HepG2 (cell line): ENCODE measurements at regions not wholly inside any gene's neighbourhood (a gene's known extent, or its start where the extent isn't known, plus 50 kb on each side); places are given as distances from the start of the nearest gene placed in this dataset.

Source experiments
- ATAC-seq: fragments of 200-7000 bp; cut with Tn5 transposase; 3 replicates; pipeline ENCODE4 v1.9.1; 2020; ENCODE audit warnings: mild to moderate bottlenecking, moderate library complexity
- BruUV-seq: library from RNA; stranded (reverse); fragments of 400-500 nt; replicated peaks from 2 replicates; lab custom pipeline; 2021; lab: Mats Ljungman, UMichigan
- CTCF ChIA-PET: fragments of 300-600 bp; formaldehyde crosslinking; extraction: SDS; loops from one replicate; lab custom pipeline; 2021; ENCODE audit warnings: low total read pairs, inconsistent platforms, low intra/inter-chr PET ratio; lab: Yijun Ruan, JAX
- POLR2A ChIA-PET: fragments of 350-600 bp; sonication (Branson Sonifier 250); formaldehyde crosslinking; loops from one replicate; lab custom pipeline; 2020; ENCODE audit warnings: antibody characterized with exemption, inconsistent platforms; lab: Yijun Ruan, JAX
- DNase-seq: peaks from one replicate; pipeline ENCODE4 v3.0.0-alpha.2; 2015; ENCODE audit warnings: low spot score
- FAIRE-seq: peaks from 3 replicates; lab custom pipeline; 2011; peaks lifted over from hg19 to GRCh38; lab: Jason Lieb, UNC
- H2AFZ ChIP-seq: one replicate; pipeline ENCODE4 v1.6.1; 2011; ENCODE audit warnings: low read length, inconsistent platforms
- H3K27ac ChIP-seq: fragments of 300-600 bp; 3 replicates; pipeline ENCODE4 v1.8.0; 2011; ENCODE audit warnings: mixed run types, mild to moderate bottlenecking, mixed read lengths, low read length, inconsistent platforms; ENCODE audit not compliant: insufficient read depth; ENCODE audit errors: extremely low read length
- H3K27me3 ChIP-seq, 2 experiments: fragments of 200-600 bp in 1 of 2; 2 replicates in 1 of 2; 3 replicates in 1 of 2; pipeline versions ENCODE4 v1.6.0 to v1.8.0; 2011; ENCODE audit warnings: low read length in 2 of 2, mild to moderate bottlenecking in 2 of 2, moderate library complexity in 2 of 2, inconsistent platforms in 1 of 2; ENCODE audit not compliant: insufficient read depth in 2 of 2, control insufficient read depth in 1 of 2
- H3K36me3 ChIP-seq, 2 experiments: fragments of 200-600 bp in 1 of 2; replicated peaks in 1 of 2; 2 replicates in 1 of 2; 3 replicates in 1 of 2; pipeline versions ENCODE4 v1.5.1 to v1.8.0; 2011; ENCODE audit warnings: low read length in 2 of 2, inconsistent platforms in 1 of 2; ENCODE audit not compliant: insufficient read depth in 2 of 2, control insufficient read depth in 1 of 2
- H3K4me1 ChIP-seq: 2 replicates; pipeline ENCODE4 v1.5.1; 2012; ENCODE audit warnings: low read length, inconsistent platforms; ENCODE audit not compliant: insufficient read depth
- H3K4me2 ChIP-seq: 2 replicates; pipeline ENCODE4 v1.6.0; 2011; ENCODE audit warnings: low read depth, low read length, inconsistent platforms
- H3K4me3 ChIP-seq, 3 experiments: fragments of 200-600 bp in 1 of 3; sonication (generic), shearing (Covaris generic) in 1 of 3; replicated peaks in 1 of 3; 2 replicates each; pipeline ENCODE4 v1.5.1; 2011 to 2016; ENCODE audit warnings: low read length in 3 of 3, inconsistent platforms in 2 of 3, low read depth in 2 of 3, mild to moderate bottlenecking in 2 of 3, control low read depth in 1 of 3, mixed read lengths in 1 of 3; ENCODE audit not compliant: insufficient read depth in 1 of 3
- H3K79me2 ChIP-seq: one replicate; pipeline ENCODE4 v1.6.1; 2011; ENCODE audit warnings: low read length, inconsistent platforms; ENCODE audit not compliant: insufficient read depth
- H3K9ac ChIP-seq: 2 replicates; pipeline ENCODE4 v1.6.0; 2011; ENCODE audit warnings: mild to moderate bottlenecking, low read depth, low read length, inconsistent platforms; ENCODE audit not compliant: insufficient read depth
- H3K9me3 ChIP-seq: 2 replicates; pipeline ENCODE4 v1.5.1; 2012; ENCODE audit warnings: mild to moderate bottlenecking, low read length
- H4K20me1 ChIP-seq: 2 replicates; pipeline ENCODE4 v1.6.0; 2011; ENCODE audit warnings: inconsistent platforms, mild to moderate bottlenecking, low read length, moderate library complexity; ENCODE audit not compliant: insufficient read depth
- ELF3 ChIP-seq: IDR thresholded peaks from 2 replicates; pipeline ENCODE4 v1.6.1; 2016; ENCODE audit warnings: missing genetic modification reagents, missing compliant biosample characterization
- NR2F1 ChIP-seq, 2 experiments: fragments of 450-650 bp in 1 of 2; formaldehyde crosslinking in 1 of 2; IDR thresholded peaks; 2 replicates each; pipeline versions ENCODE4 v1.5.0 to v1.6.1; 2016 to 2020; ENCODE audit warnings: mild to moderate bottlenecking in 1 of 2, missing compliant biosample characterization in 1 of 2, missing genetic modification reagents in 1 of 2, moderate library complexity in 1 of 2
- PAF1 ChIP-seq: IDR thresholded peaks from 2 replicates; pipeline ENCODE4 v1.6.1; 2016; ENCODE audit warnings: missing genetic modification reagents, missing compliant biosample characterization
- RXRA ChIP-seq: sonication (generic); formaldehyde crosslinking; IDR thresholded peaks from 2 replicates; pipeline ENCODE4 v1.5.1; 2020; ENCODE audit warnings: missing genetic modification reagents
- SKI ChIP-seq: fragments of 450-650 bp; IDR thresholded peaks from one replicate; pipeline ENCODE4 v1.6.1; 2018; ENCODE audit warnings: mild to moderate bottlenecking; ENCODE audit not compliant: partially characterized antibody
- SP5 ChIP-seq: IDR thresholded peaks from 2 replicates; pipeline ENCODE4 v1.6.1; 2016; ENCODE audit warnings: low read depth, borderline replicate concordance
- U2AF2 ChIP-seq: fragments of 200-400 bp; formaldehyde crosslinking; IDR thresholded peaks from 2 replicates; pipeline ENCODE4 v1.6.1; 2017; ENCODE audit warnings: low read depth, mild to moderate bottlenecking, low read length
- ZNF263 ChIP-seq: sonication (generic); formaldehyde crosslinking; IDR thresholded peaks from 2 replicates; pipeline ENCODE4 v1.4.0; 2020; ENCODE audit warnings: missing genetic modification reagents
- ZNF282 ChIP-seq: fragments of 450-650 bp; IDR thresholded peaks from 2 replicates; pipeline ENCODE4 v1.6.1; 2018; ENCODE audit not compliant: partially characterized antibody
- ZNF430 ChIP-seq: sonication (generic); formaldehyde crosslinking; IDR thresholded peaks from 2 replicates; pipeline ENCODE4 v1.9.0; 2021; ENCODE audit warnings: mild to moderate bottlenecking, missing genetic modification reagents
- ZNF451 ChIP-seq: sonication (generic); formaldehyde crosslinking; IDR thresholded peaks from 2 replicates; pipeline ENCODE4 v1.5.0; 2020; ENCODE audit warnings: mild to moderate bottlenecking, missing genetic modification reagents
- ZNF761 ChIP-seq: sonication (generic); formaldehyde crosslinking; conservative IDR thresholded peaks from 2 replicates; pipeline ENCODE4 v1.4.0; 2020; ENCODE audit warnings: mild to moderate bottlenecking, missing genetic modification reagents
- ZNF781 ChIP-seq: sonication (generic); formaldehyde crosslinking; IDR thresholded peaks from 2 replicates; pipeline ENCODE4 v1.5.1; 2020; ENCODE audit warnings: borderline replicate concordance, mild to moderate bottlenecking, missing genetic modification reagents; ENCODE audit errors: not compliant biosample characterization
- in situ Hi-C: cut with HindIII; loops from 2 replicates; pipeline ENCODE4 v1.10.0; 2017; ENCODE audit warnings: low pct_unique_long_range_greater_than_20kb; ENCODE audit not compliant: extremely low pct_ligation_motif_present
- intact Hi-C: fragments of 100-400 bp; cut with micrococcal nuclease; formaldehyde crosslinking; loops from one replicate; pipeline ENCODE4 v1.10.0; 2022; ENCODE audit not compliant: unreplicated experiment
- TF ChIP-seq, protein P1 (sequence below): sonication (generic); formaldehyde crosslinking; IDR thresholded peaks from 2 replicates; pipeline ENCODE4 v1.4.0; 2020; ENCODE audit warnings: missing genetic modification reagents
- TF ChIP-seq, protein P2 (sequence below): sonication (generic); formaldehyde crosslinking; IDR thresholded peaks from 2 replicates; pipeline ENCODE4 v1.5.0; 2020; ENCODE audit warnings: missing genetic modification reagents
- TF ChIP-seq, protein P3 (sequence below): sonication (generic); formaldehyde crosslinking; IDR thresholded peaks from 2 replicates; pipeline ENCODE4 v1.5.1; 2020; ENCODE audit warnings: mild to moderate bottlenecking, moderate library complexity, missing genetic modification reagents
- TF ChIP-seq, protein P4 (sequence below): sonication (generic); formaldehyde crosslinking; IDR thresholded peaks from 2 replicates; pipeline ENCODE4 v1.4.0; 2020; ENCODE audit warnings: mild to moderate bottlenecking, missing genetic modification reagents

DNA sequence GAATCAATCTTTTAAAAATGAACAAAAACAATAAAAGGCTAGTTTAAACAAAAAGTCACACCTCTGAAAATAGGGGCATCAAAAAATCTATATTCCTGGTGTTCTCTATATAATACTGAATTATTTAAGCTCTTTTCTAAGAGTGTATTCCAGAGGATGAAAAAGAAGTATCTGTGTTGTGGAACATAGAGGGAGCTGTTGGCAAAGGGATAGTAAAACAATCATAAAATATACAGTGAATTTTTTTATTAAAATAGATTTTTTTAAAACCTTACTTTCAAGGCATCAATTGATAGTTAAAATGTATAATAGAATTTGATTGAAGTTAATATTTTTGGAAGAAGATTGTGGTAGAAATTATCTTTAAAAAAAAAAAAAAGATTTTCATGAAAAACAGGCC, 1409.1 kb upstream of the CELF2 start:
- CTCF ChIA-PET = no interaction called here
- H4K20me1 ChIP-seq = no peaks in the 10 kb centered on the region
- no peak for FAIRE-seq
- TF ChIP-seq U2AF2 = no peak
- TF ChIP-seq, protein P1, sequence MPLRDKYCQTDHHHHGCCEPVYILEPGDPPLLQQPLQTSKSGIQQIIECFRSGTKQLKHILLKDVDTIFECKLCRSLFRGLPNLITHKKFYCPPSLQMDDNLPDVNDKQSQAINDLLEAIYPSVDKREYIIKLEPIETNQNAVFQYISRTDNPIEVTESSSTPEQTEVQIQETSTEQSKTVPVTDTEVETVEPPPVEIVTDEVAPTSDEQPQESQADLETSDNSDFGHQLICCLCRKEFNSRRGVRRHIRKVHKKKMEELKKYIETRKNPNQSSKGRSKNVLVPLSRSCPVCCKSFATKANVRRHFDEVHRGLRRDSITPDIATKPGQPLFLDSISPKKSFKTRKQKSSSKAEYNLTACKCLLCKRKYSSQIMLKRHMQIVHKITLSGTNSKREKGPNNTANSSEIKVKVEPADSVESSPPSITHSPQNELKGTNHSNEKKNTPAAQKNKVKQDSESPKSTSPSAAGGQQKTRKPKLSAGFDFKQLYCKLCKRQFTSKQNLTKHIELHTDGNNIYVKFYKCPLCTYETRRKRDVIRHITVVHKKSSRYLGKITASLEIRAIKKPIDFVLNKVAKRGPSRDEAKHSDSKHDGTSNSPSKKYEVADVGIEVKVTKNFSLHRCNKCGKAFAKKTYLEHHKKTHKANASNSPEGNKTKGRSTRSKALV (CRISPR knock-in tag) = no peak
- TF ChIP-seq SKI = no peak
- no peak for TF ChIP-seq ZNF430 (CRISPR knock-in tag)
- TF ChIP-seq ZNF263 = no peak
- TF ChIP-seq NR2F1 (CRISPR knock-in tag; IDR thresholded peaks at IDR 0.05) = no peak
- TF ChIP-seq ZNF451 (CRISPR knock-in tag) = no peak
- TF ChIP-seq, protein P2, sequence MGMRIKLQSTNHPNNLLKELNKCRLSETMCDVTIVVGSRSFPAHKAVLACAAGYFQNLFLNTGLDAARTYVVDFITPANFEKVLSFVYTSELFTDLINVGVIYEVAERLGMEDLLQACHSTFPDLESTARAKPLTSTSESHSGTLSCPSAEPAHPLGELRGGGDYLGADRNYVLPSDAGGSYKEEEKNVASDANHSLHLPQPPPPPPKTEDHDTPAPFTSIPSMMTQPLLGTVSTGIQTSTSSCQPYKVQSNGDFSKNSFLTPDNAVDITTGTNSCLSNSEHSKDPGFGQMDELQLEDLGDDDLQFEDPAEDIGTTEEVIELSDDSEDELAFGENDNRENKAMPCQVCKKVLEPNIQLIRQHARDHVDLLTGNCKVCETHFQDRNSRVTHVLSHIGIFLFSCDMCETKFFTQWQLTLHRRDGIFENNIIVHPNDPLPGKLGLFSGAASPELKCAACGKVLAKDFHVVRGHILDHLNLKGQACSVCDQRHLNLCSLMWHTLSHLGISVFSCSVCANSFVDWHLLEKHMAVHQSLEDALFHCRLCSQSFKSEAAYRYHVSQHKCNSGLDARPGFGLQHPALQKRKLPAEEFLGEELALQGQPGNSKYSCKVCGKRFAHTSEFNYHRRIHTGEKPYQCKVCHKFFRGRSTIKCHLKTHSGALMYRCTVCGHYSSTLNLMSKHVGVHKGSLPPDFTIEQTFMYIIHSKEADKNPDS (CRISPR knock-in tag) = no peak
- TF ChIP-seq ZNF781 (CRISPR knock-in tag) = no peak
- no peak for TF ChIP-seq PAF1 (CRISPR knock-in tag)
- no peak for TF ChIP-seq ZNF761 (CRISPR knock-in tag)
- TF ChIP-seq, protein P3, sequence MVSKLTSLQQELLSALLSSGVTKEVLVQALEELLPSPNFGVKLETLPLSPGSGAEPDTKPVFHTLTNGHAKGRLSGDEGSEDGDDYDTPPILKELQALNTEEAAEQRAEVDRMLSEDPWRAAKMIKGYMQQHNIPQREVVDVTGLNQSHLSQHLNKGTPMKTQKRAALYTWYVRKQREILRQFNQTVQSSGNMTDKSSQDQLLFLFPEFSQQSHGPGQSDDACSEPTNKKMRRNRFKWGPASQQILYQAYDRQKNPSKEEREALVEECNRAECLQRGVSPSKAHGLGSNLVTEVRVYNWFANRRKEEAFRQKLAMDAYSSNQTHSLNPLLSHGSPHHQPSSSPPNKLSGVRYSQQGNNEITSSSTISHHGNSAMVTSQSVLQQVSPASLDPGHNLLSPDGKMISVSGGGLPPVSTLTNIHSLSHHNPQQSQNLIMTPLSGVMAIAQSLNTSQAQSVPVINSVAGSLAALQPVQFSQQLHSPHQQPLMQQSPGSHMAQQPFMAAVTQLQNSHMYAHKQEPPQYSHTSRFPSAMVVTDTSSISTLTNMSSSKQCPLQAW = no peak
- no peak for TF ChIP-seq RXRA (CRISPR knock-in tag)
- no peak for TF ChIP-seq SP5 (CRISPR knock-in tag)
- TF ChIP-seq ZNF282 = no peak
- TF ChIP-seq, protein P4, sequence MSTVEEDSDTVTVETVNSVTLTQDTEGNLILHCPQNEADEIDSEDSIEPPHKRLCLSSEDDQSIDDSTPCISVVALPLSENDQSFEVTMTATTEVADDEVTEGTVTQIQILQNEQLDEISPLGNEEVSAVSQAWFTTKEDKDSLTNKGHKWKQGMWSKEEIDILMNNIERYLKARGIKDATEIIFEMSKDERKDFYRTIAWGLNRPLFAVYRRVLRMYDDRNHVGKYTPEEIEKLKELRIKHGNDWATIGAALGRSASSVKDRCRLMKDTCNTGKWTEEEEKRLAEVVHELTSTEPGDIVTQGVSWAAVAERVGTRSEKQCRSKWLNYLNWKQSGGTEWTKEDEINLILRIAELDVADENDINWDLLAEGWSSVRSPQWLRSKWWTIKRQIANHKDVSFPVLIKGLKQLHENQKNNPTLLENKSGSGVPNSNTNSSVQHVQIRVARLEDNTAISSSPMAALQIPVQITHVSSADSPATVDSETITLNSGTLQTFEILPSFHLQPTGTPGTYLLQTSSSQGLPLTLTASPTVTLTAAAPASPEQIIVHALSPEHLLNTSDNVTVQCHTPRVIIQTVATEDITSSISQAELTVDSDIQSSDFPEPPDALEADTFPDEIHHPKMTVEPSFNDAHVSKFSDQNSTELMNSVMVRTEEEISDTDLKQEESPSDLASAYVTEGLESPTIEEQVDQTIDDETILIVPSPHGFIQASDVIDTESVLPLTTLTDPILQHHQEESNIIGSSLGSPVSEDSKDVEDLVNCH = no peak
- no peak for TF ChIP-seq ELF3 (CRISPR knock-in tag)
- H3K4me3 ChIP-seq = no peak overlapping the region
- no peak for DNase-seq
- H3K27ac ChIP-seq = no peak overlapping the region
- H3K4me2 ChIP-seq = no peak overlapping the region
- intact Hi-C loops (no loop called here), in situ Hi-C loops (no loop called here)
- BruUV-seq = no TSS peak
- peaks cover 82% of the 10 kb centered on the region for H3K9me3 ChIP-seq
- no peak overlapping the region for H3K9ac ChIP-seq
- no peaks in the 10 kb centered on the region for H3K4me1 ChIP-seq
- H2AFZ ChIP-seq = no peak overlapping the region
- H3K27me3 ChIP-seq = no peaks in the 10 kb centered on the region
- no peaks in the 10 kb centered on the region for H3K79me2 ChIP-seq
- no peaks in the 10 kb centered on the region for H3K36me3 ChIP-seq
- POLR2A ChIA-PET = no interaction called here
- no peak for ATAC-seq
